ENCODE measurements at regions not wholly inside any gene's neighbourhood (a gene's known extent, or its start where the extent isn't known, plus 50 kb on each side); places are given as distances from the start of the nearest gene placed in this dataset.

- no peak for TF ChIP-seq CTCF (IDR thresholded peaks at IDR 0.05; ENCODE audit: low read depth, low read length)
- no peak for DNase-seq (ENCODE audit: extremely low read depth, low read depth)
Observed at GRCh38 chr18:29664278-29665036, 1378.1 kb downstream of the DSC3 start.

GRCh38 chr18:29661924-29662323, 1380.6 kb downstream of the DSC3 start:
- no peak for DNase-seq (ENCODE audit: extremely low read depth, low read depth)
- TF ChIP-seq CTCF (IDR thresholded peaks at IDR 0.05; ENCODE audit: low read depth, low read length), result no peak

- DNase-seq (ENCODE audit: extremely low read depth, low read depth), result no peak
- no peak for TF ChIP-seq CTCF (IDR thresholded peaks at IDR 0.05; ENCODE audit: low read depth, low read length)
Observed at GRCh38 chr18:29660777-29661176, 1381.8 kb downstream of the DSC3 start.

- TF ChIP-seq CTCF (IDR thresholded peaks at IDR 0.05; ENCODE audit: low read depth, low read length), result no peak
- no peak for DNase-seq (ENCODE audit: extremely low read depth, low read depth)
Observed at GRCh38 chr18:29653671-29654215, 1388.8 kb downstream of the DSC3 start.

GRCh38 chr18:29652797-29653196, 1389.7 kb downstream of the DSC3 start:
- no peak for DNase-seq (ENCODE audit: extremely low read depth, low read depth)
- no peak for TF ChIP-seq CTCF (IDR thresholded peaks at IDR 0.05; ENCODE audit: low read depth, low read length)

GRCh38 chr18:29651122-29651680, 1391.3 kb downstream of the DSC3 start:
- no peak for DNase-seq (ENCODE audit: extremely low read depth, low read depth)
- no peak for TF ChIP-seq CTCF (IDR thresholded peaks at IDR 0.05; ENCODE audit: low read depth, low read length)

- DNase-seq (ENCODE audit: extremely low read depth, low read depth), result no peak
Observed at GRCh38 chr18:29648891-29649290, 1393.7 kb downstream of the DSC3 start.

More at GRCh38 chr18:29648891-29649290, 1393.7 kb downstream of the DSC3 start:
- no peak for TF ChIP-seq CTCF (IDR thresholded peaks at IDR 0.05; ENCODE audit: low read depth, low read length)
